Duodenal mucosa (tissue), 2 donors: ENCODE measurements at regions not wholly inside any gene's neighbourhood (a gene's known extent, or its start where the extent isn't known, plus 50 kb on each side); places are given as distances from the start of the nearest gene placed in this dataset.

Experiments
- H3K27ac ChIP-seq: one replicate; pipeline ENCODE4 v1.7.0; 2013; ENCODE audit warnings: low read depth, low read length
- H3K27me3 ChIP-seq, 2 donors: one replicate each; pipeline ENCODE4 v1.7.0; 2013; ENCODE audit warnings: low read length in 2 of 2, control low read depth in 1 of 2; ENCODE audit not compliant: insufficient read depth in 2 of 2, control insufficient read depth in 1 of 2
- H3K36me3 ChIP-seq, 2 donors: one replicate each; pipeline ENCODE4 v1.7.0; 2013; ENCODE audit warnings: low read length in 2 of 2, control low read depth in 1 of 2; ENCODE audit not compliant: insufficient read depth in 2 of 2, control insufficient read depth in 1 of 2
- H3K4me1 ChIP-seq, 2 donors: one replicate each; pipeline ENCODE4 v1.7.0; 2013; ENCODE audit warnings: low read length in 2 of 2, control low read depth in 1 of 2; ENCODE audit not compliant: insufficient read depth in 2 of 2, control insufficient read depth in 1 of 2
- H3K4me3 ChIP-seq, 2 donors: one replicate each; pipeline ENCODE4 v1.7.0; 2013; ENCODE audit warnings: low read length in 2 of 2, low read depth in 1 of 2
- H3K9ac ChIP-seq, 2 donors: one replicate each; pipeline ENCODE4 v1.7.0; 2013; ENCODE audit warnings: low read length in 2 of 2, low read depth in 1 of 2
- H3K9me3 ChIP-seq, 2 donors: one replicate each; pipeline ENCODE4 v1.7.0; 2013; ENCODE audit warnings: low read length in 2 of 2, control low read depth in 1 of 2; ENCODE audit not compliant: control insufficient read depth in 1 of 2

DNA sequence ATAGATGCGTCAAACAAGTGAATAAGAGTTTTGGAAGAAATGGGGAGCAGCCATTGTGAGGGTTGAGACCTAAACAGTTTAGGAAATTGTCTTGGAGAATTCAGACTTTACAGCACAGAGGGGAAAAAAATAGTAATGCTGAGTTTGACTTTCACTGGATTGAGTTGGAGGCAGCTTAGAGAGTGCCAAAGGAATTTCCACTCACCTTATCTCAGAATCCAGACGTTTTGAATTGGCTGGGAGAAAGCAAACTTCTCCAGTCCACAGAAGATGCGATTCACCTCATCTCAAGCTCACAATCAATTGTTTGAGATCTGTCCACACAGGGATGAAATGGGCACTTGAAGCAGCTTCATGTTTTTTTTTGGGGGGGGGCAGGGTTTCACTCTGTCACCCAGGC is 663.5 kb upstream of the SALL1 start:
- Histone ChIP-seq H3K27me3 (no peaks in the 10 kb centered on the region), H3K9ac (no peak overlapping the region), H3K27ac (no peak overlapping the region), H3K4me3 (no peak overlapping the region), H3K36me3 (no peaks in the 10 kb centered on the region), H3K9me3 (no peaks in the 10 kb centered on the region), H3K4me1 (no peaks in the 10 kb centered on the region)

DNA sequence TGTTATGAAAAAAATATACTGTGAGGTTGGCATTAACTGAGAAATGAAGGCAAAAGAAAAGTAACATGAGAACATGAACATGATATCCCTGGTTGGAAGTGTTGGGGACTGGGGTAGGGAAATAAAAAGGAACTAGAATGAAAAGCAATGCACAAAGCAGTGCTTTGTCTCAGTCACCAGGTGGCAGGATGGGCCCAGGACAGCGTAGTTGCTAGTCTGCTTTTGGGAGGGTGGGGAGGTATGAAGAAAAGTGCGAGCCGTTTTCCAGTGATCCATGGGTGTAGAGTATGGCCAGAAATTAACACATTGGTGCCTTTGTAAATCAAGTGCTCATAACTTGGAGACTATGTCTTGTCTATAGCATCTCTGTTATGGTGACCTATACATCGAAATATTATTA is 662.5 kb upstream of the SALL1 start:
- Histone ChIP-seq H3K36me3 (no peaks in the 10 kb centered on the region), H3K9me3 (no peaks in the 10 kb centered on the region), H3K27ac (no peak overlapping the region), H3K4me1 (no peaks in the 10 kb centered on the region), H3K9ac (no peak overlapping the region), H3K4me3 (no peak overlapping the region), H3K27me3 (no peaks in the 10 kb centered on the region)

DNA sequence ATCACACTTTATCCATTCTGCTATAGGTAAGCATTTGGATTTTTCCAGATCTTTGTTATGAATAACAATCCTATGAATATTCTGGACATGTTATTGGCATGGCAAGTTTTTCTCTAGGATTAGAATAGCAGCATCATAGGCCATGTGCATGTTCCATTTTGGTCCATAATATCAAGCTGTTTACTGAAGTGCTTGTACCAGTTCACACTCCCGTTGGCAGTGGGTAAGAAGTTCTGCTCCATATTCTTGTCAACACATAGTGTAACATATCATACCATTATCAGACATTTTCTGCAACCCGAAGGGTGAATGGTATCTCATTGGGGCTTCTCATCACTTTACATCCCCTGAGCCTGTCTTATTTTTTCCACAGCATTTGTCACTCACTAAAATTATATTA is 661.9 kb upstream of the SALL1 start:
- Histone ChIP-seq H3K9me3 (no peaks in the 10 kb centered on the region), H3K36me3 (no peaks in the 10 kb centered on the region), H3K4me3 (no peak overlapping the region), H3K9ac (no peak overlapping the region), H3K4me1 (no peaks in the 10 kb centered on the region), H3K27ac (no peak overlapping the region), H3K27me3 (no peaks in the 10 kb centered on the region)

DNA sequence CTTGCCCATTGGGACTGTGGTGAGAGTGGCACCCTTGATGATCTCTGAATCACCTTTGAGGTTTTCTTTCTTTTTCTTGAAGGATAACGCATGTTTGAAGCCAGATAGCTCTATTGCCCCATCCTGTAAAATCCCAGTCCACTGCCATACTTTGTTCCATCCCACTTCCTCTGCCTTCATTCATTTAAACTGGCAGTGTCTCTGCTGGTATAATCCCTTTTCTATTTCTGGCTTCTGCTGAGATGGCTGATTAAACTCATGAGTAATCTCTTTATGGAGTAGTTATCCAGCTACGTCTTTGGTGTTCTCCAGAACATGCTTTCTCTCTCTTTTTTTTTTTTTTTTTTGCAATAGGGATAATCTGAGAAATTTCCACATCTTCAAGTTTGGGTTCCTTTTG is 656.5 kb upstream of the SALL1 start:
- H3K27me3 ChIP-seq = no peaks in the 10 kb centered on the region
- no peak overlapping the region for H3K9ac ChIP-seq
- H3K4me3 ChIP-seq = no peak overlapping the region
- H3K27ac ChIP-seq = no peak overlapping the region
- no peaks in the 10 kb centered on the region for H3K36me3 ChIP-seq
- no peaks in the 10 kb centered on the region for H3K9me3 ChIP-seq
- H3K4me1 ChIP-seq = no peaks in the 10 kb centered on the region

DNA sequence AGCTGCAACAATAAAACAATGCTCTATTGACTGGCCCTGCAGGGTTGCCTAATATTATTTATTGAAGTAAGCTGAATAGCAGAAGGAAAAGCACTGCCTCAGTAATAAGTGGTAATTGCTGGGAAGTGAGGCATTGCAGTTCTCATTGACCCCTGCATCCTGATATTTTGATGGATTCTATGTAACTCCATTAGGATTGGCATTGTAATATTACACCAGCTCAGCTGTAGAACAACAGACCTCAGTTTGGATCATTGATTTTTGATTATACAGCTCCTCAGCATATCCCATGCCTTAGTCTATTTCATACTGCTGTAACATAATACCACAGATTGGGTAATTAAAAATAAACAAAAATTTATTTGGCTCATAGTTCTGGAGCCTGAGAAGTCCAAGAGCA is 650.6 kb upstream of the SALL1 start:
- Histone ChIP-seq H3K9ac (no peak overlapping the region), H3K27ac (no peak overlapping the region), H3K36me3 (no peaks in the 10 kb centered on the region), H3K4me3 (no peak overlapping the region), H3K4me1 (no peaks in the 10 kb centered on the region), H3K9me3 (no peaks in the 10 kb centered on the region), H3K27me3 (no peaks in the 10 kb centered on the region)

DNA sequence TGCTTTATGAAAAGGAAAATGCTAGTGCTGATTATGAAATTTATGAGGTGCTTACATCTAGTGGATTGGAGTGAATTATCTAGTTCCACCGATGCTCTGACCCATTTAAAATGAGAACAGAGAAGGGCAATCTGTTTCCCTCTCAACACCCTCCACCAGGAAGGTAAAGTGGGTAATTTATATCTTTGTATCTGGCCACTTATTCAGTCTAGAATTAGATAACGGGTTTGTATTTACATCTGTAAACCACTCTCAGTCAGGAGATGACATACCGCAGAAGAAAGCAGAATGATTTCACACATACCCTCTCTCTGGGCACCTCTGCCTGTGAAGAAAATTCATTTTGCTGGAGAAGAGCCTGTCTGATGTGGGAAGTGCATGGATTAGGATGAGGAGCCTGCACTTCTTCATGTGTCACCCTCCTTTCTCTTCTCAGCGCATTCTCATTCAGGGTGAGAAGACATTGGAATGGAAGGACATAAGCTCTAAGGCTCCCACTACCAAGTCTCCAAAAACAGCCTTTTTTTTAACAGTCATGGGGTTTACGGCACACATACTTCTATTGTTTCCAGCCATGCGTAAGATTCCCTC is 646.7 kb upstream of the SALL1 start:
- Histone ChIP-seq H3K27me3 (no peaks in the 10 kb centered on the region), H3K9ac (no peak overlapping the region), H3K4me3 (no peak overlapping the region), H3K9me3 (no peaks in the 10 kb centered on the region), H3K27ac (no peak overlapping the region), H3K36me3 (no peaks in the 10 kb centered on the region), H3K4me1 (no peaks in the 10 kb centered on the region)

DNA sequence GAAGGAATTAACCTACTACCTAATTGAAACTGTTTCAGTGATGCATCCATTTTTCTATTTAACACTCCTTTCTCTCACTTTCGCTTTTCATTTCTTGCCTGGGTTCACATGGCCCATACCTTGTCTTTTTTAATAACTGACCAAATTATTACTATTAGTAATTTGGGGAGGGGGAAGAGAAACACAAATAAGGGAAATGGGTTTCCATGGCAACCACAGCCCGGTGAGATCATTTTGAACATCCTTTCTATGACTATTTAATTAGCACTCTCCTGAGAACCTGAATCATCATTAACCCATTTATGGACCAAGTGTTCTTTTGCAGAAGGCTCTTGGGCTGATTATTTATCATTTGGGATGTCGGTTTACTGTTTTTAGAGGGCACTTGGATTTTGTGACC is 628.2 kb upstream of the SALL1 start:
- Histone ChIP-seq H3K9ac (no peak overlapping the region), H3K36me3 (no peaks in the 10 kb centered on the region), H3K9me3 (no peaks in the 10 kb centered on the region), H3K27ac (no peak overlapping the region), H3K27me3 (no peaks in the 10 kb centered on the region), H3K4me3 (no peak overlapping the region), H3K4me1 (no peaks in the 10 kb centered on the region)

DNA sequence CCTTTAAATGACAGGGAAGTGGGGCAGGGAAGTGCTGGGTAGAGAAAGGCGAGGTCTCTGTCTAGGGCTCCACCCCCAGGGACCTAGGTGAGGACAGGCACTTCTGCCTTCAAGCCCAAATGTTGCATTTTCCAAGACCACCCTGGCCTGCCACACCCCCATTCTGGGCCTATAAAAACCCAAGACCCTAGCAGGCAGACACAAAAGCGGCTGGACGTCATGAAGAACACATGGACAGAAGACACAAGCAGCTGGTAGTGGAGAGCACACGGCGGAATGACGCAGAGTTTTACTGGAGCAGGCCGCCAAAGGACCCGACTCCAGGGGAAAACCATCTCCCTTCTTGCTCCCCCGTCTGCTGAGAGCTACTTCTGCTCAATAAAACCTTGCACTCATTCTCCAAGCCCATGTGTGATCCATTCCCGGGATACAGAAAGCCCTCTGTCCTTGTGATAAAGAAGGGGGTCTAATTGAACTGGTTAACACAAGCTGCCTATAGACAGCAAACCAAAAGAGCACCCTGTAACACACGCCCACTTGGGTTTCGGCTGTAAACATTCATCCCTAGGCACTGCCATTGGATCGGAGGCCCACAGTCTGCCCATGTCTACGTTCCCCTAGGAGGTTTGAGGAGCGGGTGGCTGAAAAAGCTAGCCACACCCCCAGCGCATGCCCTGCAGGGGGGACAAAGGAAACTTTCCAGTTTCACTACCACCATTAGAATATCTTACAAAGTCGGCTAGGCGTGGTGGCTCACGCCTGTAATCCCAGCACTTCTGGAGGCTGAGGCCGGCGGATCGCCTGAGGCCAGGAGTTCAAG is 622.2 kb upstream of the SALL1 start:
- Histone ChIP-seq H3K27ac (no peak overlapping the region), H3K27me3 (no peaks in the 10 kb centered on the region), H3K4me1 (no peaks in the 10 kb centered on the region), H3K9me3 (no peaks in the 10 kb centered on the region), H3K36me3 (no peaks in the 10 kb centered on the region), H3K4me3 (no peak overlapping the region), H3K9ac (no peak overlapping the region)

DNA sequence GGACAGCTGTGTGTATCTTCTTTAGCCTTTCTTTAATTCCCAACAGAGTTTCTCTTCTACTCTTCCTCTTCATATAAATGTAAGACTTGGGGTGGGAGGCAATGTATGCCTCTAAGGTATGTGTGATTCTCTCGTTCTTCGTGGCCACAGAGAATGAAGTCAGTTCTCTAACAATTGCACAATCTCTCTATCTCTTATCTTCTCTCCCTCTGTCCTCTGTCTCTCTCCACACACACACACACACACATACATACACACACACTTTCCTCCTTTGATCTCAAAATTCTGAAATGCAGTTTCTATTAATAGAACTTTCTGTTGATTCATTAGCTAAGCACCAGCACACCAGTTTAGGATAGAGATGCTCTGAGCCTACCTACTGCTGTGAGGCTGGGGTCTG is 615.7 kb upstream of the SALL1 start:
- Histone ChIP-seq H3K27me3 (peaks cover 2% of the 10 kb centered on the region in 2 donors), H3K36me3 (no peaks in the 10 kb centered on the region), H3K9me3 (no peaks in the 10 kb centered on the region), H3K27ac (no peak overlapping the region), H3K9ac (no peak overlapping the region), H3K4me3 (no peak overlapping the region), H3K4me1 (no peaks in the 10 kb centered on the region)

DNA sequence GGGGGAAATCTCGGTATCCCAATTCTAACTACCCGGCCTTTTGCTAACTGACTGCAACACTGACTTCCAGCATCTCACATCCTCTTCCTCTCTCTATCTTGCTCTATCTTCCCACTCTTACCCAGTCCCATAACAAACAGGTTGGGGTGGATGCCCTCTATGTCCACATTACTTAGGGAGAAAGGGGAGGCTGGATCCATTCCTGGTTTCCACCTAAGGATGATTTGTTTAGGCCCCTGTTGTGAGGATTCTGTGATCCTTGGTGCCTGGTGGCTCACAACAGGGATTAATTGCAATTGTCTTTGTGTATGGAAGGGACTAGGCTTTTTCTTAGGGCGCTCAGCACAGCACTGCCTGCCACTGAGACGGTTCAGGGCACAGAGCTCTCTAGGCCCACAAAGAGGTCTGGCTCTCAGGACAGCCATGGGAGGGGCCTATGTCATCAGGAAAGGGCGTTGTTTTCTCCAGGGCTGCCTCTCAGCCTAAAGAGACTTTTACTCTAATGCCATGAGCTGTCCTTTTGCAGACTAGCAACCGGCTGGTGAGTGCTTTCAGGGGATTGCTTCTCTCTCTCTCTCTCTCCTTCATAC is 612.1 kb upstream of the SALL1 start:
- no peaks in the 10 kb centered on the region for H3K4me1 ChIP-seq
- H3K27ac ChIP-seq = no peak overlapping the region
- no peak overlapping the region for H3K4me3 ChIP-seq
- H3K36me3 ChIP-seq = no peaks in the 10 kb centered on the region
- H3K9me3 ChIP-seq = no peaks in the 10 kb centered on the region
- H3K27me3 ChIP-seq = peaks cover 10 to 11% of the 10 kb centered on the region in 2 donors
- no peak overlapping the region for H3K9ac ChIP-seq
